ENCODE measurements at regions not wholly inside any gene's neighbourhood (a gene's known extent, or its start where the extent isn't known, plus 50 kb on each side); places are given as distances from the start of the nearest gene placed in this dataset.

DNA sequence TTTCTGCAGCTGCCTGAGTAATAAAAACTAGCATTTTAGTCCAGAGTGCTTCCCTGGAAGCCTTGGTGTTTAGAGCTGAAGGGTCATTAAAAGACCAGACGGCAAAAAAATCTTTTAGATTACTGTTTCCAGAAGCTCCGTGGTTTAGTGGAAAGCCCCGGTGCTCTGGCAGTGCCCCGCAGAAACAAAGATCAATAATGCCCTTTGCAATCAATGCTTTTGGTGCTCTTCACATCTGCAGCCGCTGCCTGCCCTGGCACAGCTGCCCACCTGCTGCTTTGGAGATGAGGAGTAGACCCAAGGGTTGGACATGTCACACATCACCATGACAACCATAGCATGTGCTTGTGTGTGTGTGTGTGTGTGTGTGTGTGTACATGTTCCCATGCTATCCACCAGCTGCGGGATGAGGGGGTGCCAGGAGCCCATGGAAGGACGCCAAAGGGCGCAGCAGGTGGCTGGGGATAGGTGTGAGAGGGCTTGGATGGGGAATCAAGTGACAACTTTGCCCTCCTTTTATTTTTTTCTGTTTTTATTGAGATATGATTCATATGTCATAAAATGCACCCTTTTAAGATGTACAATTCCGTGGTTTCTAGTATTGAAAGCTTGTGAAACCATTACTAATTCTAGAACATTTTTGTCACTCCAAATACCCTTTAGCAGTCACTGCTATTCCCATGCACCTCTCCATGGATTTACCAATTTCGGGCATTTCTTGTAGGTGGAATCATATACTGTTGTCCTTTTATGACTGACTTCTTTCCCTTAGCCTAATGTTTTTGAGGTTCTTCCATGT lies 75.7 kb upstream of the KLHL25 start:
- TF ChIP-seq POLR2A (IDR thresholded peaks at IDR 0.05; ENCODE audit: extremely low read depth, insufficient read length) (no peak), MAX (IDR thresholded peaks at IDR 0.05; ENCODE audit: low read depth, low read length) (no peak), CTCF (IDR thresholded peaks at IDR 0.05; ENCODE audit: low read depth, low read length) (no peak), MYC (IDR thresholded peaks at IDR 0.05; ENCODE audit: low read depth, low read length) (no peak)
